ENCODE measurements at regions not wholly inside any gene's neighbourhood (a gene's known extent, or its start where the extent isn't known, plus 50 kb on each side); places are given as distances from the start of the nearest gene placed in this dataset.

- no peak for TF ChIP-seq TAF1 (IDR thresholded peaks at IDR 0.05; ENCODE audit: low read depth, low read length)
- no peak for TF ChIP-seq POLR2AphosphoS5 (IDR thresholded peaks at IDR 0.05; ENCODE audit: low read depth, low read length)
These were observed 156.7 kb upstream of the NPVF start for GRCh38 chr7:25384788-25385505.
